ENCODE measurements at regions not wholly inside any gene's neighbourhood (a gene's known extent, or its start where the extent isn't known, plus 50 kb on each side); places are given as distances from the start of the nearest gene placed in this dataset.

- TF ChIP-seq CUX1 (CRISPR knock-in tag; IDR thresholded peaks at IDR 0.05) = peak; percentile 55; the same call in 1 of the 2 replicates
- TF ChIP-seq MEF2D (tag; conservative IDR thresholded peaks at IDR 0.05; ENCODE audit: low read depth) = peak; percentile 82
- TF ChIP-seq ZNF76 (CRISPR knock-in tag; IDR thresholded peaks at IDR 0.05; ENCODE audit: borderline replicate concordance) = 0 out of 2 replicates have a peak, but pooled peaks have one; percentile 60
- TF ChIP-seq HNRNPUL1 (IDR thresholded peaks at IDR 0.05; ENCODE audit: low read length) = no peak
- TF ChIP-seq NR2C2 (CRISPR knock-in tag; IDR thresholded peaks at IDR 0.05) = no peak
- 0 out of 2 replicates have a peak, but pooled peaks have one; percentile 17 for TF ChIP-seq NR2C2 (tag; IDR thresholded peaks at IDR 0.05)
- TF ChIP-seq ZNF41 (CRISPR knock-in tag; conservative IDR thresholded peaks at IDR 0.05) = 0 out of 2 replicates have a peak, but pooled peaks have one; percentile 66
- peak; percentile 94 for TF ChIP-seq ZNF175 (CRISPR knock-in tag; IDR thresholded peaks at IDR 0.05; ENCODE audit: low read depth)
- no peak for TF ChIP-seq ZNF740 (CRISPR knock-in tag; IDR thresholded peaks at IDR 0.05)
- peak in 1 of 2 experiments; percentile 93; a peak in 2 of 4 replicates for TF ChIP-seq ZNF740 (tag; IDR thresholded peaks at IDR 0.05)
- TF ChIP-seq ZNF197 (CRISPR knock-in tag; IDR thresholded peaks at IDR 0.05; ENCODE audit: low read depth) = 0 out of 2 replicates have a peak, but pooled peaks have one; percentile 77
Measured at GRCh38 chr4:83917572-83917971, 381.7 kb downstream of the GPAT3 start (continued).

Data from K562 (cell line).